GM21515 (cell line): ENCODE measurements at regions not wholly inside any gene's neighbourhood (a gene's known extent, or its start where the extent isn't known, plus 50 kb on each side); places are given as distances from the start of the nearest gene placed in this dataset.
A peak's percentile ranks its signal among the peaks of the same experiment; 100 is the strongest.
"Not testable (repeated sequence)": the region's sequence is repeated elsewhere in the genome, so short reads cannot be mapped to it uniquely, and the experiment has no call there.

ENCODE experiments used
- ATAC-seq: cut with Tn5 transposase; IDR thresholded peaks from one replicate; pipeline ENCODE4 v1.9.1; 2021; ENCODE audit not compliant: unreplicated experiment

GRCh38 chr7:142507066-142507465 is 242.2 kb upstream of the PRSS1 start:
- not testable (repeated sequence) for ATAC-seq

GRCh38 chr7:142506601-142507000 is 242.7 kb upstream of the PRSS1 start:
- no peak for ATAC-seq

GRCh38 chr7:142503949-142504348 is 245.3 kb upstream of the PRSS1 start:
- not testable (repeated sequence) for ATAC-seq

- no peak for ATAC-seq
These were observed 245.2 kb upstream of the PRSS58 start for GRCh38 chr7:142503036-142503435.

GRCh38 chr7:142501434-142501833 is 243.6 kb upstream of the PRSS58 start:
- ATAC-seq: no peak

GRCh38 chr7:142500366-142500765 is 242.5 kb upstream of the PRSS58 start:
- ATAC-seq: no peak

- no peak for ATAC-seq
These were observed 241.8 kb upstream of the PRSS58 start for GRCh38 chr7:142499635-142500034.

- ATAC-seq: no peak
These were observed 240.5 kb upstream of the PRSS58 start for GRCh38 chr7:142498364-142498763.

- ATAC-seq: peak; percentile 55
These were observed 238.7 kb upstream of the PRSS58 start for GRCh38 chr7:142496545-142496991.

GRCh38 chr7:142495879-142496278 is 238.0 kb upstream of the PRSS58 start:
- not testable (repeated sequence) for ATAC-seq

GRCh38 chr7:142495301-142495700 is 237.4 kb upstream of the PRSS58 start:
- not testable (repeated sequence) for ATAC-seq

- ATAC-seq: no peak
These were observed 236.2 kb upstream of the PRSS58 start for GRCh38 chr7:142494021-142494420.

- ATAC-seq: no peak
These were observed 231.0 kb upstream of the PRSS58 start for GRCh38 chr7:142488842-142489241.

- no peak for ATAC-seq
These were observed 230.3 kb upstream of the PRSS58 start for GRCh38 chr7:142488036-142488633.

- ATAC-seq: peak; percentile 44
These were observed 229.7 kb upstream of the PRSS58 start for GRCh38 chr7:142487565-142487964.

- ATAC-seq: no peak
These were observed 229.3 kb upstream of the PRSS58 start for GRCh38 chr7:142487124-142487523.

GRCh38 chr7:142485617-142486226 is 227.9 kb upstream of the PRSS58 start:
- ATAC-seq: no peak

- ATAC-seq: no peak
These were observed 225.9 kb upstream of the PRSS58 start for GRCh38 chr7:142483659-142484317.

GRCh38 chr7:142482891-142483658 is 225.2 kb upstream of the PRSS58 start:
- peak; percentile 56 for ATAC-seq

- no peak for ATAC-seq
These were observed 223.7 kb upstream of the PRSS58 start for GRCh38 chr7:142481548-142481947.

GRCh38 chr7:142478479-142479220 is 220.8 kb upstream of the PRSS58 start:
- peak; percentile 80 for ATAC-seq
